Tibial nerve (tissue), 4 donors: ENCODE measurements at regions not wholly inside any gene's neighbourhood (a gene's known extent, or its start where the extent isn't known, plus 50 kb on each side); places are given as distances from the start of the nearest gene placed in this dataset.

Experiments used
- CTCF ChIP-seq, 5 experiments: fragments of 200-600 bp in 3 of 5; fragments of 450-650 bp in 2 of 5; sonication (generic) in 3 of 5; IDR thresholded peaks; one replicate each; pipeline ENCODE4 v1.5.1; 2016 to 2019; ENCODE audit warnings: antibody characterized with exemption in 5 of 5, mild to moderate bottlenecking in 3 of 5, moderate library complexity in 2 of 5
- EP300 ChIP-seq, 2 donors: sonication (generic); formaldehyde crosslinking; IDR thresholded peaks; one replicate each; pipeline ENCODE4 v1.6.1; 2017; ENCODE audit warnings: antibody characterized with exemption in 2 of 2, mild to moderate bottlenecking in 1 of 2

GRCh38 chr14:101480022-101480746 lies 81.1 kb upstream of the DIO3 start:
- TF ChIP-seq EP300 (IDR thresholded peaks at IDR 0.05) (no peak), CTCF (IDR thresholded peaks at IDR 0.05) (no peak)
